SK-N-SH (cell line): ENCODE measurements at regions not wholly inside any gene's neighbourhood (a gene's known extent, or its start where the extent isn't known, plus 50 kb on each side); places are given as distances from the start of the nearest gene placed in this dataset.

Source experiments
- CTCF ChIA-PET: fragments of 300-600, 350-600 bp; formaldehyde crosslinking; extraction: SDS; loops from one replicate; lab custom pipeline; 2021; lab: Yijun Ruan, JAX
- POLR2A ChIA-PET: fragments of 350-600 bp; sonication (Branson Sonifier 250); formaldehyde crosslinking; extraction: SDS; loops from one replicate; lab custom pipeline; 2020; ENCODE audit warnings: antibody characterized with exemption, inconsistent platforms; lab: Yijun Ruan, JAX
- DNase-seq: peaks from one replicate; pipeline ENCODE4 v3.0.0; 2012
- H2AFZ ChIP-seq: fragments of 200-600 bp; sonication (generic); 2 replicates; pipeline ENCODE4 v1.8.1; 2016; ENCODE audit warnings: antibody characterized with exemption, mild to moderate bottlenecking, low read depth
- H3F3A ChIP-seq: fragments of 200-600 bp; sonication (generic); replicated peaks from 2 replicates; pipeline ENCODE3; 2016; ENCODE audit warnings: antibody characterized with exemption, mild to moderate bottlenecking; ENCODE audit not compliant: insufficient read depth
- H3K27ac ChIP-seq, 2 experiments: fragments of 200-500 bp in 1 of 2; fragments of 200-600 bp in 1 of 2; sonication (Bioruptor generic) in 1 of 2; sonication (generic), shearing (Covaris generic) in 1 of 2; 2 replicates each; pipeline versions ENCODE4 v1.5.1 to v1.6.1; 2014 to 2016; ENCODE audit warnings: low read depth in 2 of 2, inconsistent platforms in 1 of 2, low read length in 1 of 2, mild to moderate bottlenecking in 1 of 2, mixed read lengths in 1 of 2
- H3K27me3 ChIP-seq: fragments of 200-600 bp; sonication (generic), shearing (Covaris generic); 2 replicates; pipeline ENCODE4 v1.6.1; 2016; ENCODE audit warnings: mixed run types; ENCODE audit not compliant: insufficient read depth
- H3K36me3 ChIP-seq, 2 experiments: fragments of 200-500 bp in 1 of 2; fragments of 200-600 bp in 1 of 2; sonication (Bioruptor generic) in 1 of 2; sonication (generic) in 1 of 2; replicated peaks in 1 of 2; 2 replicates each; pipeline versions ENCODE3 to v1.5.1; 2014 to 2016; ENCODE audit warnings: low read length in 1 of 2, mild to moderate bottlenecking in 1 of 2; ENCODE audit not compliant: insufficient read depth in 2 of 2, control insufficient read depth in 1 of 2
- H3K4me1 ChIP-seq, 2 experiments: fragments of 200-500 bp in 1 of 2; fragments of 200-600 bp in 1 of 2; sonication (Bioruptor generic) in 1 of 2; sonication (generic), shearing (Covaris generic) in 1 of 2; 2 replicates each; pipeline versions ENCODE4 v1.5.1 to v1.6.1; 2014 to 2016; ENCODE audit warnings: low read depth in 1 of 2, low read length in 1 of 2, mixed run types in 1 of 2; ENCODE audit not compliant: insufficient read depth in 2 of 2, control insufficient read depth in 1 of 2
- H3K4me2 ChIP-seq: fragments of 200-600 bp; sonication (generic), shearing (Covaris generic); 2 replicates; pipeline ENCODE4 v1.6.1; 2017; ENCODE audit warnings: mixed run types
- H3K4me3 ChIP-seq, 2 experiments: fragments of 200-500 bp in 1 of 2; fragments of 200-600 bp in 1 of 2; sonication (Bioruptor generic) in 1 of 2; sonication (generic), shearing (Covaris generic) in 1 of 2; 2 replicates each; pipeline versions ENCODE4 v1.5.1 to v1.8.1; 2014 to 2016; ENCODE audit warnings: low read depth in 2 of 2, inconsistent platforms in 1 of 2, low read length in 1 of 2, mild to moderate bottlenecking in 1 of 2, mixed read lengths in 1 of 2, moderate library complexity in 1 of 2
- H3K79me2 ChIP-seq: fragments of 200-600 bp; sonication (generic); 2 replicates; pipeline ENCODE4 v1.8.1; 2017; ENCODE audit warnings: mild to moderate bottlenecking; ENCODE audit not compliant: insufficient read depth
- H3K9ac ChIP-seq: fragments of 200-600 bp; sonication (generic); 2 replicates; pipeline ENCODE4 v1.6.1; 2017; ENCODE audit warnings: mixed run types
- H3K9me2 ChIP-seq: fragments of 200-600 bp; sonication (generic); 2 replicates; pipeline ENCODE4 v1.6.1; 2017; ENCODE audit warnings: mixed run types
- H3K9me3 ChIP-seq: fragments of 200-600 bp; sonication (generic); 2 replicates; pipeline ENCODE4 v1.6.1; 2017; ENCODE audit warnings: mixed run types, mild to moderate bottlenecking, moderate library complexity
- H4K20me1 ChIP-seq: fragments of 200-600 bp; sonication (generic); 2 replicates; pipeline ENCODE4 v1.6.1; 2017; ENCODE audit warnings: mild to moderate bottlenecking, mixed run types; ENCODE audit not compliant: insufficient read depth
- CHD2 ChIP-seq: fragments of 150-350 bp; IDR thresholded peaks from 2 replicates; pipeline ENCODE4 v1.6.1; 2018; ENCODE audit warnings: low read length; ENCODE audit not compliant: partially characterized antibody
- IRF3 ChIP-seq: fragments of 150-350 bp; IDR thresholded peaks from 2 replicates; pipeline ENCODE4 v1.6.1; 2016; ENCODE audit warnings: mild to moderate bottlenecking, low read depth, low read length
- JUND ChIP-seq: IDR thresholded peaks from 2 replicates; pipeline ENCODE4 v1.4.0; 2012
- NFIC ChIP-seq: IDR thresholded peaks from 2 replicates; pipeline ENCODE4 v1.4.0; 2012; ENCODE audit warnings: borderline replicate concordance
- PBX3 ChIP-seq: IDR thresholded peaks from 2 replicates; pipeline ENCODE4; 2012
- RAD21 ChIP-seq: IDR thresholded peaks from 2 replicates; pipeline ENCODE4 v1.6.1; 2012; ENCODE audit warnings: mild to moderate bottlenecking, low read length
- SMC3 ChIP-seq: IDR thresholded peaks from 2 replicates; pipeline ENCODE4 v1.6.1; 2012; ENCODE audit warnings: low read depth, low read length, improper control_type of control experiment
- TCF12 ChIP-seq: IDR thresholded peaks from 2 replicates; pipeline ENCODE4 v1.4.0; 2012
- TEAD4 ChIP-seq: IDR thresholded peaks from 2 replicates; pipeline ENCODE4 v1.4.0; 2012; ENCODE audit warnings: mild to moderate bottlenecking, borderline replicate concordance; ENCODE audit not compliant: insufficient read depth
- USF1 ChIP-seq: IDR thresholded peaks from 2 replicates; pipeline ENCODE4 v1.4.0; 2012; ENCODE audit warnings: low read depth, borderline replicate concordance
- USF2 ChIP-seq: fragments of 150-350 bp; IDR thresholded peaks from 2 replicates; pipeline ENCODE4 v1.6.1; 2017; ENCODE audit warnings: antibody characterized with exemption, low read length, low read depth, borderline replicate concordance
- ZBTB33 ChIP-seq: IDR thresholded peaks from 2 replicates; pipeline ENCODE4 v1.4.0; 2012; ENCODE audit warnings: low read depth, borderline replicate concordance
- WGBS: methylation state at CpG from one replicate; pipeline ENCODE4 v1.1.6; 2017; ENCODE audit warnings: low lambda C conversion rate; 5-methylcytosine and 5-hydroxymethylcytosine counted together

GRCh38 chr22:27063406-27063805 lies 406.0 kb downstream of the MIAT start:
- H4K20me1 ChIP-seq: no peaks in the 10 kb centered on the region
- peaks cover 0 to 6% of the 10 kb centered on the region in 2 experiments; a peak in 2 of 4 replicates for H3K4me1 ChIP-seq
- H3K4me3 ChIP-seq: no peak overlapping the region
- no peak overlapping the region for H3K9ac ChIP-seq
- H3K9me3 ChIP-seq: no peaks in the 10 kb centered on the region
- no peaks in the 10 kb centered on the region for H3K79me2 ChIP-seq
- H3K27ac ChIP-seq: no peak overlapping the region
- no peaks in the 10 kb centered on the region for H3F3A ChIP-seq
- DNase-seq: peak; percentile 33
- CTCF ChIA-PET: interaction anchor here (1.0 to 1.4 kb wide), 2 partner anchors 31 to 307 kb away, joined by 3 read pairs; no protein-coding TSS in a partner anchor
- H3K9me2 ChIP-seq: no peaks in the 10 kb centered on the region
- WGBS: 37% methylated on average over 5 of the region's 5 CpGs
- H3K36me3 ChIP-seq: no peaks in the 10 kb centered on the region
- TF ChIP-seq RAD21 (no peak), JUND (no peak), ZBTB33 (no peak), USF1 (no peak), USF2 (no peak), TEAD4 (no peak), PBX3 (no peak), TCF12 (no peak), SMC3 (no peak), CHD2 (no peak), IRF3 (no peak), NFIC (no peak)
- TF ChIP-seq, all 33 proteins: peak for 0
- no peak overlapping the region for H3K4me2 ChIP-seq
- POLR2A ChIA-PET: no interaction called here
- no peak overlapping the region for H2AFZ ChIP-seq
- H3K27me3 ChIP-seq: no peaks in the 10 kb centered on the region; the same call in 1 of the 2 replicates
